ENCODE measurements at regions not wholly inside any gene's neighbourhood (a gene's known extent, or its start where the extent isn't known, plus 50 kb on each side); places are given as distances from the start of the nearest gene placed in this dataset.

DNA sequence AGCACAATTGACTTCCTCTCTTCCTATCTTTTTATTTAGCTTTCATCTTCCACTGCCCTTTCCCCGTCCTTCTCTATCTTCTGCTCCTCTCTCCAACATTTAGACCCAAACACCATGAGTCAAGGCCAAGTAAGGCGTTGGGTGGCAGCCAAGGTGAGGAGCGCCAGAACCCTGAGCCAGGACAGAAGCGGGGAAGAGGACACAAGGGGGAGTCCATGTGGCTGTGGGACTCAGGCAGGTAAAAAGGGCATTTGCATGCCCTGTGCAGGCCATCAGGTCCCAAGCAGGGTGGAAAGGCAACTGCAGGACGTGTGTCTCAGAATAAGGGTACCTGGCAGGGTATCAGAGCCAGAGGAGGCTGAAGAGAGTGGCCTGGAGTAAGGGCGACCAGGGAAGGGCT is 192.4 kb upstream of the PFKP start:
- Histone ChIP-seq H3K27me3 (ENCODE audit: low read depth) (peaks cover 64% of the 10 kb centered on the region), H3K36me3 (no peaks in the 10 kb centered on the region), H3K4me3 (no peak overlapping the region), H3K27ac (replicated peaks) (no peak overlapping the region), H3K9me3 (replicated peaks) (peaks cover under 1% of the 10 kb centered on the region), H3K4me1 (peaks cover 3% of the 10 kb centered on the region)
- intact Hi-C loops (cut with micrococcal nuclease), result no loop called here
- DNase-seq, result no peak
- TF ChIP-seq CTCF (IDR thresholded peaks at IDR 0.05; ENCODE audit: borderline replicate concordance), result no peak

DNA sequence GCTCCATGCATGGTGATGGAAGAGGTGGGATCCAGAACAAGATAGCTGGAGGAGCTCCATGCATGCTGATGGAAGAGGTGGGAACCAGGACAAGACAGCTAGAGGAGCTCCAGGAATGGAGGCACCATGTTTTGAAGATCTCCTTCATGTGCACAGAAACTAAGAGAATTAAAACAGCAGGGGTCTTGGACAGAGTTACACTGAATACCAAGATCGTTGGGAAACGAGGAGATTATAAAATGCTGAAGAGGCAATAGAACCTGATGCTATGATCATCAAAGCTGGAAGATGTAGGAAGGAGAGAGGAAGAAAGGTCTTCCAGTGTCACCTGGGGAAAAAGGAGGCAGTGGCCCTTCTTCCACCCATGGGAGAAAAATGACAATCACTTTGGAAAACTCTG is 193.6 kb upstream of the PFKP start:
- intact Hi-C loops (cut with micrococcal nuclease), result no loop called here
- DNase-seq, result no peak
- H3K36me3 ChIP-seq, result no peaks in the 10 kb centered on the region
- no peaks in the 10 kb centered on the region for H3K9me3 ChIP-seq (replicated peaks)
- peaks cover 3% of the 10 kb centered on the region for H3K4me1 ChIP-seq
- no peak overlapping the region for H3K27ac ChIP-seq (replicated peaks)
- no peak for TF ChIP-seq CTCF (IDR thresholded peaks at IDR 0.05; ENCODE audit: borderline replicate concordance)
- H3K27me3 ChIP-seq (ENCODE audit: low read depth), result peaks cover 64% of the 10 kb centered on the region
- H3K4me3 ChIP-seq, result no peak overlapping the region

GRCh38 chr10:2871673-2872219 is 195.6 kb upstream of the PFKP start:
- Histone ChIP-seq H3K27me3 (ENCODE audit: low read depth) (peaks cover 84% of the 10 kb centered on the region), H3K4me1 (peaks cover 3% of the 10 kb centered on the region), H3K36me3 (no peaks in the 10 kb centered on the region), H3K27ac (replicated peaks) (no peak overlapping the region), H3K9me3 (replicated peaks) (no peaks in the 10 kb centered on the region), H3K4me3 (no peak overlapping the region)
- TF ChIP-seq CTCF (IDR thresholded peaks at IDR 0.05; ENCODE audit: borderline replicate concordance), result no peak
- intact Hi-C loops (cut with micrococcal nuclease), result no loop called here
- DNase-seq, result no peak

GRCh38 chr10:2870654-2871053 is 196.7 kb upstream of the PFKP start:
- peaks cover 3% of the 10 kb centered on the region for H3K4me1 ChIP-seq
- no peak overlapping the region for H3K27ac ChIP-seq (replicated peaks)
- no peak for DNase-seq
- H3K36me3 ChIP-seq, result no peaks in the 10 kb centered on the region
- no peak overlapping the region for H3K4me3 ChIP-seq
- H3K9me3 ChIP-seq (replicated peaks), result no peaks in the 10 kb centered on the region
- TF ChIP-seq CTCF (IDR thresholded peaks at IDR 0.05; ENCODE audit: borderline replicate concordance), result no peak
- peaks cover 90% of the 10 kb centered on the region for H3K27me3 ChIP-seq (ENCODE audit: low read depth)
- intact Hi-C loops (cut with micrococcal nuclease), result no loop called here

DNA sequence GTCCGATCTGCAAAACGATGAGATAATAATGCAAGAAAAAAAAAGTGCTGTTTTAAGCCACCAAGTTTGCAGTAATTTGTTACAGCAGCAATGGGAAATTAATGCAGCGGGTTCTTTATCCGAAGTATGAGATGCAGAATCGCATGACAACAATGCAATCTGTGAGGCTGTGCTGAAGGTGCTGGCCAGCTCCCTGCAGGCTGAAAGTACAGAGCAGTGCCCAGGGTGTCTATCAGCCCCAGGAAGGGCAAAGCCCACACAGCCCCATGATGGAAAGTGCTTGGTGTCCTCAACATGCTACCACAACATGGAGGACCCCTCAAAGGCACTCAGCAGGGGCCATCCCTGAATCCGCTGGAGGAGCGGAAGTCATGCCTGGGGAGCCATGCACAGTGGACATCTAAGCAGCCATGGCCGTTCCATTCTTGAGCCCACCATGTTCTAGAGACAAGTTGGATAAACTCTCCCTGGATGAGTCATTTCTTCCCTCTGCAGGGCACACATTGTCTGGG is 199.5 kb upstream of the PFKP start:
- Histone ChIP-seq H3K4me3 (no peak overlapping the region), H3K27me3 (ENCODE audit: low read depth) (peaks cover 84% of the 10 kb centered on the region), H3K9me3 (replicated peaks) (no peaks in the 10 kb centered on the region), H3K4me1 (no peaks in the 10 kb centered on the region), H3K36me3 (no peaks in the 10 kb centered on the region), H3K27ac (replicated peaks) (no peak overlapping the region)
- intact Hi-C loops (cut with micrococcal nuclease), result no loop called here
- no peak for DNase-seq
- no peak for TF ChIP-seq CTCF (IDR thresholded peaks at IDR 0.05; ENCODE audit: borderline replicate concordance)

All from left ventricle myocardium inferior (tissue), 1 donor.